GM12874 (cell line): ENCODE measurements at regions not wholly inside any gene's neighbourhood (a gene's known extent, or its start where the extent isn't known, plus 50 kb on each side); places are given as distances from the start of the nearest gene placed in this dataset.

Experiments
- TF ChIP-seq, protein P1 (sequence below): IDR thresholded peaks from 2 replicates; pipeline ENCODE4 v1.5.1; 2011; ENCODE audit warnings: low read depth, mild to moderate bottlenecking, control low read depth, low read length, moderate library complexity; ENCODE audit not compliant: insufficient read depth

DNA sequence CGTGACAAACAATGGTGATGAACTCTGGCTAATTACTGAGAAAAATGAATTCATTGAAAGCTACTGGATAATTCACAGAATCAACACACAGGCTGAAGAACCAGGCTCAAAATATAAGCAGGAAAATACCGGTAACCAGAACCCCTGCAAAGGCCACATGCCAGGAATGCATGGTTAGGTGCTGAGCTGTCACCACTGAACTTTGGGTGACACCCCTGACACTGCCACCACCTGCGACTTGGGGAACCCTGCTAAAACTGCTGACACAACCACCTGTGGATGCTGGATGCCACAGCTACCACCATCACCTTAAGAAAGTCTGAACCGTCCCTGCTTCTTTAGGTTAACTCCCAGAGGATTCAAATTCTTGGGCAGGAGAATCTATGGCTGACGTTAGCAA, 72.0 kb upstream of the NR4A3 start:
- TF ChIP-seq, protein P1, sequence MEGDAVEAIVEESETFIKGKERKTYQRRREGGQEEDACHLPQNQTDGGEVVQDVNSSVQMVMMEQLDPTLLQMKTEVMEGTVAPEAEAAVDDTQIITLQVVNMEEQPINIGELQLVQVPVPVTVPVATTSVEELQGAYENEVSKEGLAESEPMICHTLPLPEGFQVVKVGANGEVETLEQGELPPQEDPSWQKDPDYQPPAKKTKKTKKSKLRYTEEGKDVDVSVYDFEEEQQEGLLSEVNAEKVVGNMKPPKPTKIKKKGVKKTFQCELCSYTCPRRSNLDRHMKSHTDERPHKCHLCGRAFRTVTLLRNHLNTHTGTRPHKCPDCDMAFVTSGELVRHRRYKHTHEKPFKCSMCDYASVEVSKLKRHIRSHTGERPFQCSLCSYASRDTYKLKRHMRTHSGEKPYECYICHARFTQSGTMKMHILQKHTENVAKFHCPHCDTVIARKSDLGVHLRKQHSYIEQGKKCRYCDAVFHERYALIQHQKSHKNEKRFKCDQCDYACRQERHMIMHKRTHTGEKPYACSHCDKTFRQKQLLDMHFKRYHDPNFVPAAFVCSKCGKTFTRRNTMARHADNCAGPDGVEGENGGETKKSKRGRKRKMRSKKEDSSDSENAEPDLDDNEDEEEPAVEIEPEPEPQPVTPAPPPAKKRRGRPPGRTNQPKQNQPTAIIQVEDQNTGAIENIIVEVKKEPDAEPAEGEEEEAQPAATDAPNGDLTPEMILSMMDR, result no peak

DNA sequence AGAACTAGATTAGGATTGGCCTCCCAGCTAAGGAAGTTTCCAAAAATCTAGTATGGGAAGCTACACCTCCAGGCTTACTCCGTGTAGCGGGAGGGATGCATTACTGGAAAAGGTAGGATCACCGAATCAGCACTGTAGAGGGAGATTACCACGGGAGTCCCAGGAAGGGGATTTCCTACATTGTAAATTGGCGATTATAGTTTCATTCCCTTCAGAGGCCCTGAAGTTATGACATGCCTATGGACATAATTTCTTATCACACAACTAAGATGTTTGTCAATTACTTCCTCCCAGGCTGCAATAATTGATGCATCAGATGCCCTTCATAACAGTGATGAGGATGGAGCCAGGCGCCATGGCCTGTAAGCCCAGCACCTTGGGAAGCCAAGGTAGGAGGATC, 71.2 kb upstream of the NR4A3 start:
- TF ChIP-seq, protein P1, result no peak

DNA sequence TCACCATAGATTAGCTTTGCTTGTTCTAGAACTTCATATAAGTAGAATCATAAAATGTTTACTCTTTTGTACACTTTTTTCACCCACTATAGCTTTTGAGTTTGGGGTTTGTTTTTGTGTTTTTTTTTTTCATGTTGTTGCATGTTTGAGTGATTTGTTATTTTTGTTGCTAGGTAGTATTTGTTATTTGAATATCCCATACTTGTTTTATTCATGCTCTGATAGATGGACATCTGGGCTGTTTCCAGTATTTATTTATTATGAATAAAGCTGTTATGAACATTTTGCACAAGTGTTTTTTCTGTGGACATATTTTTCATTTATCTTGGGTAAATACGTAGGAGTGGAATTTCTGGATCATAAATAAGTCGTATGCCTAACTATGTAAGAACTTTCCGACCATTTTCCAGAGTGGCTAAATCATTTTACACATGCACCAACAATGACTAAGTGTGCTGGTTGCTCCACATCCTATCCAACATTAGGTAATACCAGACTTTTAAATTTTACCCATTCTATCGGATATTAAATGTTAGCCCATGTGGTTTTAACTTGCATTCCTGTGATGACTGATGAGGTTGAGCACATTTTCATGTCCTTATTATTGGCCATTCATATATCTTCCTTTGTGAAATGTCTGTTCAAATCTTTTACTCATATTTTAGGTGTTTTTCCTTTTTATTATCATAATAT, 69.1 kb upstream of the NR4A3 start:
- TF ChIP-seq, protein P1, result no peak

DNA sequence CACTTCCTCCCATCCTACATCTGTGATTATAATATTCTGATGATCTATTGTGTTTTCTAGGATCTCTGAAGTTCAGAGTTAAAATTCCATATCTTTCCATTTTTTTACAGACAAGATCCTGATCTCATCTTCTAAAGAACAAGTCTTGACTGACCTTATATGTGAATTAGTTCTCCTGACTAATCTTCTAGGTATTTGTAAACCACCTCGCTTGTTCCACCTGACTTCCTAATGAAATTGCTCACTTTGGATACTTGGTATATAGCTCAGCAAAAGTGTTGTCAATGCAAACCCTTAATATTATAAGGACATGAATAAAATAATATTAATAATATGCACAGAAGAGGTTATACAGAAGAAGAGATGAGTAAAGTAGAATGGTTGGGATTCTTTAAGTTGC, 68.2 kb upstream of the NR4A3 start:
- TF ChIP-seq, protein P1, result no peak

DNA sequence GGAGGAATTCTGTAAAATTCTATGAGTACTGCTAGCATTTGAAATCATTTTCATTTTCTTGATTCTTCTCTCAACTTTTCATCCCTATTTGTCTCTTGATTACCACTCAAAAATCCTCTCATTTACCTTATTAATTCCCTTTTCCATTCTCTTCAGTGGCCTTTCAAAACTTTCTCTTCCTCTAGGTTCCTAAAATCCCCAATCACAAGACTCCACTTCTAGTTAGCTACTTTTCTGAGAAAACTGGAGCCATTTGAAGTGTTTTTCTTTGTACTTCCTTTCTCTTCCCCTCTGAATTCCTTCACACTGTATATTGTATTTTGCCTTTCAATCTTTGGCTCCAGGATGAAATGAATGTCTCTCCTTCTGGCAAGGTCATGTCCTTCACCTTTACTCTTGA, 61.3 kb upstream of the NR4A3 start:
- TF ChIP-seq, protein P1, result no peak

DNA sequence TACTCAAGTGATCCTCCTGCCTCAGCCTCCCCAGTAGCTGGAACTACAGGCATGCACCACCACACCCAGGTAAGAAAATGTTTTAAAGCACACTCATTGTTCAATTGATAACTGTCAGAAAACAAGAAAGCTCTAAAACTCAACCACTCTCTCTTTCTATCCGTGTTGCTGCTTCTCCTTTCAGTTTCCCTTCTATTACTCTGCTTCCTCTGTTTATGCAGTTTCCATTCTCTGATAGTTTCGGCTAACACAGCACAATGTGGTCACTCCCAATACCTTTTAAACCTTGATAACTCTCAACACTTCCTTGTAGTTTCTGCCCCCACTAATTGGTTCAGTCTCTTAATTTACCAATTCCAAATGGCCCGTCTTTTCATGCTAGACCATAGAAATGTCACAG, 59.2 kb upstream of the NR4A3 start:
- TF ChIP-seq, protein P1, result no peak
